Fibroblast of pulmonary artery (primary cell): ENCODE measurements at regions not wholly inside any gene's neighbourhood (a gene's known extent, or its start where the extent isn't known, plus 50 kb on each side); places are given as distances from the start of the nearest gene placed in this dataset.

Experiments used
- DNase-seq: peaks from one replicate; pipeline ENCODE4 v3.0.0-alpha.2; 2010; ENCODE audit warnings: low read depth
- H3K4me3 ChIP-seq: replicated peaks from 2 replicates; pipeline ENCODE4 v1.5.1; 2011; ENCODE audit warnings: low read depth, mild to moderate bottlenecking, control low read depth, low read length, moderate library complexity
- TF ChIP-seq, protein P1 (sequence below): IDR thresholded peaks from 2 replicates; pipeline ENCODE4 v1.5.1; 2011; ENCODE audit warnings: mild to moderate bottlenecking, control low read depth, low read length, inconsistent platforms; ENCODE audit errors: missing control alignments

GRCh38 chr6:2528156-2528555, 222.6 kb downstream of the MYLK4 start:
- no peak for DNase-seq
- no peak overlapping the region for H3K4me3 ChIP-seq
- TF ChIP-seq, protein P1, sequence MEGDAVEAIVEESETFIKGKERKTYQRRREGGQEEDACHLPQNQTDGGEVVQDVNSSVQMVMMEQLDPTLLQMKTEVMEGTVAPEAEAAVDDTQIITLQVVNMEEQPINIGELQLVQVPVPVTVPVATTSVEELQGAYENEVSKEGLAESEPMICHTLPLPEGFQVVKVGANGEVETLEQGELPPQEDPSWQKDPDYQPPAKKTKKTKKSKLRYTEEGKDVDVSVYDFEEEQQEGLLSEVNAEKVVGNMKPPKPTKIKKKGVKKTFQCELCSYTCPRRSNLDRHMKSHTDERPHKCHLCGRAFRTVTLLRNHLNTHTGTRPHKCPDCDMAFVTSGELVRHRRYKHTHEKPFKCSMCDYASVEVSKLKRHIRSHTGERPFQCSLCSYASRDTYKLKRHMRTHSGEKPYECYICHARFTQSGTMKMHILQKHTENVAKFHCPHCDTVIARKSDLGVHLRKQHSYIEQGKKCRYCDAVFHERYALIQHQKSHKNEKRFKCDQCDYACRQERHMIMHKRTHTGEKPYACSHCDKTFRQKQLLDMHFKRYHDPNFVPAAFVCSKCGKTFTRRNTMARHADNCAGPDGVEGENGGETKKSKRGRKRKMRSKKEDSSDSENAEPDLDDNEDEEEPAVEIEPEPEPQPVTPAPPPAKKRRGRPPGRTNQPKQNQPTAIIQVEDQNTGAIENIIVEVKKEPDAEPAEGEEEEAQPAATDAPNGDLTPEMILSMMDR: no peak

DNA sequence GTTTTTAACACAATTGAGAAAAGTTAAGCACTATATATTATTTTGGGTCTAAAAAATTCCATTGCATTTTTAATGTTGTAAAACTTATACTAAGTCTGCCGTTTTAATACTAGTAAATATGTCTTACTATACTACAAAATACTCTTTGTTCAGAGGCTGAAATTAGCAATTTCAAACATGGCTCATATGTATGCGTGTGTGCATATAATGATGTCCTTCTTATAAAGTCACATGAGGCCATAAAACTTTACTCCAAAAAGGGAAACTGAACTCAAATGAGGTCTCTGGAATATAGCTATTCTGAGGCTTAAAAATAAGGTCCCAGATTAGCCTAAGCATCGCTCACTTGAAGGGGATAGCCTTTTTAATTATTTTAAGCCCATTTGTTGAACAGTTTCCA, 224.0 kb downstream of the MYLK4 start:
- H3K4me3 ChIP-seq: no peak overlapping the region
- DNase-seq: no peak
- TF ChIP-seq, protein P1: no peak

DNA sequence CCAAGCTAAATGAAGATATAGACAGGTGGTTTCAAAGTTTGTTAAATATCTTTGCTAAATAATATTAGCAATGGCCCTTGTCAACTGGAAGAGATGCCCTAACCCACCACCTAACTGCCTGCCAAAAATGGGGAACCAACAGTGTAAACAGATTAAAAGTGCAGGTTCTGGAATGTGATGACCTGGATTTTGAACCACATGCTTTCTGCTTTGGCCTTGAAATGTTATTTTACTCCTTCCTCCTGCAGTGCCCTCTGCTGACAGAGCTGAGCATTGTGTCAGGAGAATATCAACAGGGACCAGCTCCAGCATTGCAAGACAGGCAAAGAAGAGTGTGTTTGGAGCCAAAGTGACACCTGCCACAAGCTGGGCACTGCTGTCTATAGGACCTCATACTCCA, 226.6 kb downstream of the MYLK4 start:
- TF ChIP-seq, protein P1: peak; percentile 26
- DNase-seq: no peak
- H3K4me3 ChIP-seq: no peak overlapping the region

DNA sequence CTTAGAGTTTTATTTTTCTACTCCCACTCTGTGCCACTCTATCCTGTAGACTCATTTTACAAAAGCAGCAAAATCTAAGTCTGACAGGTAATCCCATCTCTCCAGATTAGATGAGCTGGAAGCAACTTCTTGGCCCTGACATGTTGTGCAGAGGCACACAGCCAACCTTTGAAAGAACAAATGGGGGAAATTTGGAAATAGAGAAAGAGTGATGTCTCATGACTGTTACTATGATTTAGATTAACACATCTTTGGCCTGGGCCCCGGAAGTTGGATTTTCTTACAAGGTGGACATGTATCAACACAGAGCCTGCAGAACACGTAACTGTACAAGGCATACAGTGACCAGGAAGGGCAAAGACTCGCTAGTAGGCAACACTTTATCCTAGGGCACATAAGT, 227.7 kb downstream of the MYLK4 start:
- H3K4me3 ChIP-seq: no peak overlapping the region
- DNase-seq: peak; percentile 23
- TF ChIP-seq, protein P1: no peak

DNA sequence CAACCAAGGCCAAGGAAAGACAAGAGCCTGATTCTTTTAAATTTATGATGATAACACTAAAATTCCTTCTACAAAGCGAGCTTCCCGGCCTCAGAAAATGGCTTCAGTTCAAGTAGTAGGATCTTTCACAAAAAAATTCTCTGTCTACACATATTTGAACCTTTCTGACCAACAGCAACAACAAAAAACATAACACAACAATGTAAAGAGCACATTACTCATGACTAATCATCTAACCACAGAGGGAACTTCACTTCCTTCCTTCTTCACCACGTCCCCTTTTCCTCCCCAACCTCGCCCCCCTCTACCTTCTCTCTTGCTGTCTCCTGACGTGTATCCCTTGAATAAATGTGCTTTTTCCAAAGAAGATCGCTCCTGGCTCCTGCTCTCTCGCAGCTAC, 228.2 kb downstream of the MYLK4 start:
- no peak overlapping the region for H3K4me3 ChIP-seq
- TF ChIP-seq, protein P1: no peak
- DNase-seq: peak; percentile 71

DNA sequence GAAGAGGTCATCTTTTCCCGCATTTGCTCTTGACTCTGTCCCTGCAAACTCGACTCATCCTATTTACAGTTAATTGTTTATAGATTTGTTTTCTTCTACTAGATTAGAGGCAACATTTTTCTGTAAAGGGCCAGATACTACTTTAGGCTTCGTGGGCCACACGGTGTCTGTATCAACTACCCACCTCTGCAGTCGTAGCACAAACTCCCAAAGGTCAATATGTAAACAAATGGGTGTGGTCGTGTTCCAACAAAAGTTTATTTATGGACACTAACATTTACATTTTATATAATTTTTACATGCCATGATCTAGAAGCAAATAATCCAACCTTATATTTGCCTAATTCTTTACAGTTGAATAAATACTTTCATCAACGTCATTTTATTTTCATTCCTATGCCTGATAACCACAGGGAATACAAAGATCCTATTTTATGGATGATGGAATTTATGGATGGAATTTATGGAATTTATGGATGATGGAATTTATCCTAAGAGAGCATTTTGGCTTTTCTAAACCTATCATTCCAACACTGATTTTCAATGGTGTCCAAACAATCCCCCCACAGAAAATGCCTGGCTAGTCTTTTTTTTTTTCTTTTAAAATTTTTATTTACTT, 232.8 kb downstream of the MYLK4 start:
- TF ChIP-seq, protein P1: no peak
- no peak for DNase-seq
- no peak overlapping the region for H3K4me3 ChIP-seq

DNA sequence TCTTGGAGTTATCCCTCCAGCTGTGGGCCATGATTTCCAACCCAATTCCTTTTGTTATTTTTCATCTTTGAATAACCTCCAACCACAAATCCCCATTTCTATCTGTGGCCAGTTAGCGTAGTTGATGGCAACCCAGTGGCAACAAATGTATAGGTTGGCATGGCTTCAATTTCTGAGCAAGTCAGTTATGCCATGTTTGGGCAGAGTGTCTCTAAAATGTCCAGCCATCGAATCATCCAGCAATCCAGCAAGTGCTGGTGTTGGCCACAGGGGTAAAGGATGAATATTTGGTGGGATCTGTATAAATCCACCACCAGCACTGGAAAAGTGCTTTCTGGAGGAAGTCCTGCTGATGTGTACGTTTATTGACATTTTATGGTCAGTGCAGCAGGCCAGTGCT, 233.3 kb downstream of the MYLK4 start:
- H3K4me3 ChIP-seq: no peak overlapping the region
- DNase-seq: no peak
- TF ChIP-seq, protein P1: no peak
